Renal pelvis (tissue), 1 donor: ENCODE measurements at regions not wholly inside any gene's neighbourhood (a gene's known extent, or its start where the extent isn't known, plus 50 kb on each side); places are given as distances from the start of the nearest gene placed in this dataset.

Experiments
- DNase-seq: peaks from one replicate; pipeline ENCODE4 v3.0.0-alpha.2; 2013

GRCh38 chr2:45178854-45179253 is 169.6 kb upstream of the SIX2 start:
- no peak for DNase-seq

- no peak for DNase-seq
Observed at GRCh38 chr2:45178359-45178758, 169.1 kb upstream of the SIX2 start.

GRCh38 chr2:45177870-45178269 is 168.6 kb upstream of the SIX2 start:
- DNase-seq, result no peak

- DNase-seq, result no peak
Observed at GRCh38 chr2:45176390-45176789, 167.1 kb upstream of the SIX2 start.

- DNase-seq, result no peak
Observed at GRCh38 chr2:45173513-45173912, 164.3 kb upstream of the SIX2 start.

GRCh38 chr2:45172760-45173392 is 163.6 kb upstream of the SIX2 start:
- DNase-seq, result no peak

- DNase-seq, result no peak
Observed at GRCh38 chr2:45172142-45172541, 162.9 kb upstream of the SIX2 start.

GRCh38 chr2:45171136-45171501 is 161.9 kb upstream of the SIX2 start:
- no peak for DNase-seq

GRCh38 chr2:45170191-45171135 is 161.2 kb upstream of the SIX2 start:
- DNase-seq, result no peak

- no peak for DNase-seq
Observed at GRCh38 chr2:45169339-45170190, 160.3 kb upstream of the SIX2 start.

GRCh38 chr2:45168711-45169338 is 159.6 kb upstream of the SIX2 start:
- no peak for DNase-seq

- no peak for DNase-seq
Observed at GRCh38 chr2:45167920-45168629, 158.8 kb upstream of the SIX2 start.

- DNase-seq, result no peak
Observed at GRCh38 chr2:45166229-45166890, 157.1 kb upstream of the SIX2 start.

GRCh38 chr2:45162711-45163110 is 153.5 kb upstream of the SIX2 start:
- DNase-seq, result no peak

- DNase-seq, result no peak
Observed at GRCh38 chr2:45156605-45157004, 147.4 kb upstream of the SIX2 start.

- DNase-seq, result no peak
Observed at GRCh38 chr2:45154606-45155155, 145.4 kb upstream of the SIX2 start.

- no peak for DNase-seq
Observed at GRCh38 chr2:45154144-45154543, 144.9 kb upstream of the SIX2 start.

GRCh38 chr2:45153121-45153520 is 143.9 kb upstream of the SIX2 start:
- DNase-seq, result no peak

- DNase-seq, result no peak
Observed at GRCh38 chr2:45152691-45153090, 143.4 kb upstream of the SIX2 start.
